Loucy (cell line): ENCODE measurements at regions not wholly inside any gene's neighbourhood (a gene's known extent, or its start where the extent isn't known, plus 50 kb on each side); places are given as distances from the start of the nearest gene placed in this dataset.

Experiments
- H2AFZ ChIP-seq: fragments of 200-600 bp; sonication (generic); 2 replicates; pipeline ENCODE4 v1.6.0; 2016; ENCODE audit warnings: antibody characterized with exemption, mild to moderate bottlenecking, low read length, moderate library complexity
- H3F3A ChIP-seq: fragments of 200-600 bp; 2 replicates; pipeline ENCODE4 v1.6.0; 2016; ENCODE audit warnings: antibody characterized with exemption, low read depth, mild to moderate bottlenecking
- H3K27me3 ChIP-seq: fragments of 200-600 bp; sonication (generic); 2 replicates; pipeline ENCODE4 v1.6.1; 2014; ENCODE audit warnings: low read length, mild to moderate bottlenecking; ENCODE audit not compliant: insufficient read depth, poor library complexity, severe bottlenecking
- H3K36me3 ChIP-seq: fragments of 200-600 bp; sonication (generic); 2 replicates; pipeline ENCODE4 v1.6.1; 2016; ENCODE audit warnings: low read length; ENCODE audit not compliant: insufficient read depth
- H3K4me1 ChIP-seq: fragments of 200-600 bp; sonication (generic); 2 replicates; pipeline ENCODE4 v1.5.1; 2014; ENCODE audit warnings: low read length, mild to moderate bottlenecking; ENCODE audit not compliant: insufficient read depth, poor library complexity, severe bottlenecking
- H3K4me2 ChIP-seq: fragments of 200-600 bp; sonication (generic); 2 replicates; pipeline ENCODE4 v1.6.0; 2014; ENCODE audit warnings: antibody characterized with exemption, low read length, low read depth, mild to moderate bottlenecking; ENCODE audit not compliant: poor library complexity, severe bottlenecking
- H3K4me3 ChIP-seq: fragments of 200-600 bp; sonication (generic); 2 replicates; pipeline ENCODE4 v1.5.1; 2014; ENCODE audit warnings: low read length, mild to moderate bottlenecking, mixed read lengths; ENCODE audit not compliant: poor library complexity, severe bottlenecking
- H3K79me2 ChIP-seq: fragments of 200-600 bp; sonication (generic); 2 replicates; pipeline ENCODE4 v1.6.1; 2014; ENCODE audit warnings: low read length; ENCODE audit not compliant: insufficient read depth
- H3K9ac ChIP-seq: fragments of 200-600 bp; sonication (generic); 2 replicates; pipeline ENCODE4 v1.6.0; 2014; ENCODE audit warnings: mild to moderate bottlenecking, low read depth, low read length, moderate library complexity; ENCODE audit not compliant: poor library complexity, severe bottlenecking
- H3K9me2 ChIP-seq: fragments of 200-600 bp; sonication (generic); replicated peaks from 2 replicates; pipeline ENCODE4 v1.6.1; 2016; ENCODE audit warnings: low read depth, low read length, mixed read lengths
- H3K9me3 ChIP-seq: fragments of 200-600 bp; sonication (generic); 2 replicates; pipeline ENCODE4 v1.6.1; 2014; ENCODE audit warnings: mild to moderate bottlenecking, antibody characterized with exemption, low read length, low read depth; ENCODE audit not compliant: insufficient read depth
- H4K20me1 ChIP-seq: fragments of 200-600 bp; sonication (generic); 2 replicates; pipeline ENCODE4 v1.6.0; 2014; ENCODE audit warnings: antibody characterized with exemption, low read length, mild to moderate bottlenecking; ENCODE audit not compliant: insufficient read depth, poor library complexity, severe bottlenecking
- CTCF ChIP-seq: fragments of 200-600 bp; sonication (generic); conservative IDR thresholded peaks from 2 replicates; pipeline ENCODE4 v1.5.1; 2014; ENCODE audit warnings: mild to moderate bottlenecking, antibody characterized with exemption, low read length
- EZH2phosphoT487 ChIP-seq: fragments of 200-600 bp; IDR thresholded peaks from 2 replicates; pipeline ENCODE4 v1.6.1; 2018; ENCODE audit warnings: antibody characterized with exemption, mild to moderate bottlenecking, moderate library complexity, borderline replicate concordance

DNA sequence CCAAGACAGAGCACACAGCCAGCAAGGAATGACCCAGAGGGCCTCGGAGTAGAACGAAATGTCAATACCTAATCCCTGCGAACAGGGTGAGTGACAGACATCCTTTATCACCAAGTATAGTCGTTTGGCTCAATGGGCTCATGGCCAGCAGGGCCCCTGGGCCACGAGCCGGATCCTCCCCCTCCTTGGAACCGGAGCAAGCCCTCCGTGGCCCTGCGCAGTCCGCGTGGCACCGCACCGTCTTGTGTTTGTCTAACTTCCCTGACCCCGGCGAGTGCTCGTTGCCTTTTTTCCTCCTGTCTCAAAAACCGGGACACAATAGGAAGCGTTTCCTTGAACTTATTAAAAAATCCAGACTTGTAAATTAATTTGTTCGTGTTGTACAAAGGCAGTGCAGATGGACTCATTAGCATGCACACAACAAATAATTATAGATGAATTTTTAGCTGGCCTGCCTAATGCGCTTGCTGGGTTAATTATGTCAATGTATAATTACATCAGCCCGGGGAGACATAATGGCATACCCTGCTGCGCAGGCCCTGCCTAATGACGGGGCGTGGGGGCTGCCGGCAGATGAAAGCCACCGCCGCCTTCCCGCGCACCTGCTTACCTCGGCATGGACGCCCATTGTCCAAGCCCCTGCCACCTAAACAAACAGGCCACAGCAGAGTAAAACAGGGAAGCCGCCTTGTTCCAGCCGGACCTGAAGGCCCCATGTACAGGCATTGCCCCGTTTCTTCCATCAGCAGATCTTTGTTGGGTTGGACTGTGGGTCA is 81.6 kb downstream of the PHETA1 start:
- Histone ChIP-seq H3F3A (no peaks in the 10 kb centered on the region), H3K27me3 (no peaks in the 10 kb centered on the region), H3K9me3 (no peaks in the 10 kb centered on the region), H3K36me3 (peaks cover 5% of the 10 kb centered on the region; the same call in 1 of the 2 replicates), H3K79me2 (no peaks in the 10 kb centered on the region), H2AFZ (no peak overlapping the region), H3K4me3 (no peak overlapping the region), H3K4me1 (no peaks in the 10 kb centered on the region), H3K9me2 (no peaks in the 10 kb centered on the region), H3K4me2 (no peak overlapping the region), H3K9ac (no peak overlapping the region), H4K20me1 (no peaks in the 10 kb centered on the region)
- no peak for TF ChIP-seq EZH2phosphoT487
- no peak for TF ChIP-seq CTCF

- no peaks in the 10 kb centered on the region for H3K36me3 ChIP-seq
- H2AFZ ChIP-seq: no peak overlapping the region
Measured at GRCh38 chr12:111285200-111285599, 83.7 kb downstream of the PHETA1 start.

DNA sequence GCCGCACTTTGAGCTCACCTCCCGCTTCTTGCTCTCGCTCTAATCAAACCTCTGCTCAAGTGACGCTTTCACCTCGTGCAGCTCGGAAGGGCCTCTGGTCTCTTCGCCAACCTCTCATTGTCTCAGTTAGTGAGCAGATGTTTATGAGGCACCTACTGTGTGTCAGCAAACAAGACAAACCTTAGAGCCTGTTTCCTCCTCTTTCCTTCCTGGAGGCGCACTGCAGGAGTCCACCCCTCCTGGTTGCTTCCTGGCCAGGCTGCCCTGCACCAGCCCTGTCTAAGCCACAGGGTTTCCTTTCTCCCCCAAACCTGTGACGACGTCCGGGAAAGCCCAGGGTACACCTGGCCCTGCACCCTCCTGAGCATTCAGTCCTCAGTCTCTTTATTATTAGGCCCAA is 84.2 kb downstream of the PHETA1 start:
- H3K9ac ChIP-seq: no peak overlapping the region
- H3K4me1 ChIP-seq: no peaks in the 10 kb centered on the region
- no peaks in the 10 kb centered on the region for H3F3A ChIP-seq
- H3K9me3 ChIP-seq: no peaks in the 10 kb centered on the region
- no peaks in the 10 kb centered on the region for H3K9me2 ChIP-seq
- H3K4me2 ChIP-seq: no peak overlapping the region
- TF ChIP-seq CTCF (no peak), EZH2phosphoT487 (no peak)
- H3K27me3 ChIP-seq: no peaks in the 10 kb centered on the region
- no peak overlapping the region for H2AFZ ChIP-seq
- H3K79me2 ChIP-seq: no peaks in the 10 kb centered on the region
- no peaks in the 10 kb centered on the region for H4K20me1 ChIP-seq
- H3K4me3 ChIP-seq: no peak overlapping the region
- no peaks in the 10 kb centered on the region for H3K36me3 ChIP-seq

More at GRCh38 chr12:111285200-111285599, 83.7 kb downstream of the PHETA1 start:
- H3K9me3 ChIP-seq: no peaks in the 10 kb centered on the region
- H3F3A ChIP-seq: no peaks in the 10 kb centered on the region
- no peak overlapping the region for H3K4me2 ChIP-seq
- no peak for TF ChIP-seq EZH2phosphoT487
- H3K9ac ChIP-seq: no peak overlapping the region
- H4K20me1 ChIP-seq: no peaks in the 10 kb centered on the region
- no peaks in the 10 kb centered on the region for H3K9me2 ChIP-seq
- no peak overlapping the region for H3K4me3 ChIP-seq
- H3K27me3 ChIP-seq: no peaks in the 10 kb centered on the region
- H3K79me2 ChIP-seq: no peaks in the 10 kb centered on the region
- H3K4me1 ChIP-seq: no peaks in the 10 kb centered on the region

- H3K36me3 ChIP-seq: no peaks in the 10 kb centered on the region
- no peak overlapping the region for H3K4me2 ChIP-seq
- H3K79me2 ChIP-seq: no peaks in the 10 kb centered on the region
- H3K27me3 ChIP-seq: no peaks in the 10 kb centered on the region
- H3K9me3 ChIP-seq: no peaks in the 10 kb centered on the region
- no peak for TF ChIP-seq CTCF
- no peak for TF ChIP-seq EZH2phosphoT487
- H3K4me1 ChIP-seq: no peaks in the 10 kb centered on the region
- no peak overlapping the region for H2AFZ ChIP-seq
- no peaks in the 10 kb centered on the region for H4K20me1 ChIP-seq
- no peaks in the 10 kb centered on the region for H3K9me2 ChIP-seq
- H3F3A ChIP-seq: no peaks in the 10 kb centered on the region
- no peak overlapping the region for H3K4me3 ChIP-seq
- H3K9ac ChIP-seq: no peak overlapping the region
Measured at GRCh38 chr12:111283966-111284365, 84.9 kb downstream of the PHETA1 start.
